SKM-1 (cell line): ENCODE measurements at regions not wholly inside any gene's neighbourhood (a gene's known extent, or its start where the extent isn't known, plus 50 kb on each side); places are given as distances from the start of the nearest gene placed in this dataset.
"Not testable (repeated sequence)": the region's sequence is repeated elsewhere in the genome, so short reads cannot be mapped to it uniquely, and the experiment has no call there.

ENCODE experiments used
- DNase-seq: peaks from one replicate; lab custom pipeline; 2025; ENCODE audit not compliant: unreplicated experiment; lab: John Stamatoyannopoulos, UW

DNA sequence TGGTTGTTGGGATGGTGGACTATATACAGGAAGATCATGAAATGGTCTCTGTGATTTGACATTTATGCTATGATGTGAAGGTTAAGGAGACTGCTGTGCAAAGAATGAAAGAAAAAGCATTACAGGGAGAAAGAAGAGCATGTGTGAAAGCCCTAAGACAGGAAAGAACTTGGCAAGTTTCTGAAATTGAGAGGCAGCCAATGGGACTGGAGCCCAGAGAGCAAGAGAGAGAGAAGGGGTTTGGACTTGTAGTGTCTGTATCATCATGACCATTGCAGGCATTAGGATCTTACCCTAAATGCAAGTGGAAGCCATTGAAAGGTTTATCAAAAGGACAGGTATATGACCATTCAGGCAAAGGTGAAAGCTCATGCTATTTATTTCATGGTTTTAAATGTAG, 147.1 kb downstream of the NAA11 start:
- no peak for DNase-seq

DNA sequence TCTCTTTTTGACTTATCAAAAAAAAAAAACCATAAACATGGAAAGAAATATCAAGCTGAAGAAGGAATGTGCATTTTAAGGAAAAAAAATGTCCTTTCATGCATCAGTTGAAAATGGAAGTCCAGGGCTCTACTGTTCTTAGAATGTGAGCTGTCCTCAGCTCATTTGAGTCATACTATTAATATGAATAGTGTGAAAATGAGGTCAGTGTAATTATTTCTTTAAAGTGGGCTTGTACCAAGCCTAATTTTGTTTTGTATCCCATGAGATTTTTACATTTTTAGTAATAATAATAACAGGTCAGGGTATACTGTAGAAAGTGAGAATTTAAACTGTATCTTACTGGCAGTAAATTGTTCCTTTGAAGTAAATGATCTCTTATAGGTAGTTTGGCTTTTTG, 148.5 kb downstream of the NAA11 start:
- no peak for DNase-seq

GRCh38 chr4:79176351-79176750, 149.5 kb downstream of the NAA11 start:
- no peak for DNase-seq

DNA sequence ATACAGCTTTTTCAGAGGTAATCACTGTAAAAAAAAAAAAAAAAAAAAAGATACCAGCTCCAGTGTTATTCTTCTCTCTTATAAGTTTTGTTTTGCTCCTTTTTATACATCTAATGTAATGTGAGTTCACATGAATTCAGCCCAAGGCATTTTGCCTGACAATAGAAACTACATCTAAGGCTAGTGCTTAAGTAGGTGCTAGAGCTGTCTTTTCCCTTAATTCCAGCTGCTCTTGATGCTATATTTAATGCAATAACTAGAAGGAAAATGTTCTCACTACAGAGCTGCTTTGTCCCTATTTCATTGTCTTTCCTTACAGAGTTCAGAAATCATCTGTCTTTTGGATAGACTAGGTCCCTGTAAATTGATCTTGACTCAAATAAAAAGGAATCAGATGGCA, 150.1 kb downstream of the NAA11 start:
- DNase-seq: no peak

- no peak for DNase-seq
These were observed 151.2 kb downstream of the NAA11 start for GRCh38 chr4:79174490-79175252.

GRCh38 chr4:79173186-79173585, 152.7 kb downstream of the NAA11 start:
- DNase-seq: no peak

DNA sequence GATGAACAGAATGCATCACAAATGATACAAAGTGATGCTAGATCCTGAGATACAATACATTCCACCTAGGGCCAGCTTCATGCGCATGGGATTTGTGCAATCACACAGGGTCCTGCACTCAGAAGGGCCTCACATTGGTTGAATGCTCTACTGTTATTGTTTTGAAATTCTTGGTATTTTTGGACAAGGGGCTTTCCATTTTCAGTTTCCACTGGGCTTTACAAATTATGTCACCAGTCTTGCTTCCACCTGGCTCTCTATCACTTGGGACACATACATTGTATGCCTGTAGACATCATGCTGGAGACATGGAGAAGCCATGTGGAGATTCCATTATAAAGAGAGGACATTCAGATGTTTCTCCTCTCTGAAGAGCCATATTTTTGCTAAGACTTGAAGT, 155.8 kb downstream of the NAA11 start:
- no peak for DNase-seq

DNA sequence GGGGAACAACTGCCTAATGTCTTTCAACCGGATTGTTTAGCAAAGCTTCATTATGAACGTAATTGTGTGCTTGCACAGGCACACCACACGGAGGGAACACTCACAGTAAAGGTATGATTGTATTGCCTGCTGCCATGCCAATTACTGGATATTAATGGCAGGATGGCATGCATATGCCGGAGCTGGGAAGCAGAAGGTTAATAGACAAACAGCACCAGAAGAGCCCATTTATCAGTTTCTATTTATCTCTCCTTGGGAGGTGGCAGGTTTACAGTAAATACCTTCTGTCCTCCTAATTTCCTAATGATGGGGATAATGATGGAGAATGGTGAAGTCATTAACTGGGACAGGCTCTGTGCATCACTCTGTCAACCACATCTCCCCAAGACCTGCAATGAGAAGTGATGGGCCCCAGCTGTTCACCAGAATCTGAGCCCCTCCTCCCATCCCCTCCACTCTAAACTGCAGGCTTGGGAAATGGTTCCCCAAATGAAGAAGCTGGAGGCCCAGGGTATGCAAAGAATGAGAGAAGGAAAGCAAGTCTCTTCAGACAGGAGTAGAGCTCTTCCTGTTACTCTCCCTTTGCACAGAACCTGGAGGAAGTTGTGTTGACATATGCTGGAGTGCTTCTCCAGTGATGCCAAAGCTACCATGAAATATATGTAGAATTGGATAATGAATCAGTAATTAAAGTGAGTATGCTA, 160.8 kb downstream of the NAA11 start:
- no peak for DNase-seq

- DNase-seq: no peak
These were observed 161.8 kb downstream of the NAA11 start for GRCh38 chr4:79163981-79164490.

DNA sequence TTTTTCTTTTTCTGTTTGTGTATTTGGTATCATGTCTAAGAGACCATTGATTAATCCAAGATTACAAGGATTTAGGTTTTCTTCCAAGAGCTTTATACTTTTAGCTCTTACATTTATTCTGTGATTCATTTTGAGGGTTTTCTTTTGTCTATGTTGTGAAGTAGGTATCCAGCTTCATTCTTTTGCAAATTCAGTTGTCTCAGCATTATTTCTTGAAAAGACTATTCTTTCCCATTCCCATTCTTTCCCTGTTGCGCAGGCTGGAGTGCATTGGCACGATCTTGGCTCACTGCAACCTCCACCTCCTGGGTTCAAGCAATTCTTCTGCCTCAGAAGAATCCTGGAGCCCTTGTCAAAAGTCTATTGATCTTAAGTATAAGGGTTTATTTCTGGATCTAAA, 164.9 kb downstream of the NAA11 start:
- no peak for DNase-seq

DNA sequence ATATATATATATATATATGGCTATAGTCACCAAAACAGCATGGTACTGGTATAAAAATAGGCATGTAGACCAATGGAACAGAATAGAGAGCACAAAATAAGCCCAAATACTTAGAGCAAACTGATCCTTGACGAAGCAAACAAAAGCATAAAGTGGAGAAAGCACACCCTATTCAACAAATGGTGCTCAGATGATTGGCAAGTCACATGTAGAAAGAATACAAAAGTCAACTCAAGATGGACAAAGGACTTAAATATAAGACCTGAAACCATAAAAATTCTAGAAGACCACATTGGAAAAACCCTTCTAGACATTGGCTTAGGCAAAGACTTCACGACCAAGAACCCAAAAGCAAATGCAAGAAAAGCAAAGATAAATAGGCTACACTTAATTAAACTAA, 167.2 kb downstream of the NAA11 start:
- DNase-seq: not testable (repeated sequence)

DNA sequence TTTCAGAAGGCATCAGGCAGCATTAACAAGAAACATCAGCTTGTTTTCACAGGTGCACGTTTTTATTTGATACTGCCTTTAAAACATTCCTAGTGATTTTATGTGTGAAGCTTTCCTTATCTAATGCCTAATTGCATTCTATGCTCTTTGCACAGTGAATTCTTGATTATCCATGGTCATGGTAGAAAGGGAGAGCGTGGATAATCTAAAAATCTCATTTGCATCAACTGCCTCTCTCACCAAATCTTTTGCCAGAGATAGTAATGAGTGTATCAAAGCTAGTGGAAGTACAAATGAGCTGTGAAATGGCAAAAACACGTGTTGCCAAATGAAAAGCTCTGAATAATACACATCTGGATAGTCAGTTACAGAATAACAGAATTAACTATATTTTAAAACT, 170.5 kb downstream of the NAA11 start:
- no peak for DNase-seq

- no peak for DNase-seq
These were observed 174.9 kb downstream of the NAA11 start for GRCh38 chr4:79150820-79151416.

GRCh38 chr4:79148369-79148768, 177.5 kb downstream of the NAA11 start:
- DNase-seq: no peak

DNA sequence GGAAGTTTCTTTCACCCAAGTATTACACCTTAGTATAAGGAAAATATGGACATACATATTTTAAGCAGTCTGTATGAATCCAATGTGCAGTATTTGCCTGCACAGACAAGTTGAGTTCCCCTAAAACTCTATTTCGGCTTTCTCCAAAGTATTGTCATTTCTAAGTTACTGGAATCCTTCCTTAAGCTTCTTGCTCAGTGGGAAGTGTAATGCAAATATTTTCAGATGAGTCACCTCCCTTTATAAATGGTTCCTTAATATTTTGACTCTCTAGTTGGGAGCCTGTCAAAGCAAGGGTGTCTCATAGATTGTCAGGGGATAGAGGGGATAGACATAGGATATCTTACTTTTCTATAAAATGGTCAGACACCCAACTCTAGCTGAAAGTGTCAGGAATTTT, 178.6 kb downstream of the NAA11 start:
- no peak for DNase-seq

DNA sequence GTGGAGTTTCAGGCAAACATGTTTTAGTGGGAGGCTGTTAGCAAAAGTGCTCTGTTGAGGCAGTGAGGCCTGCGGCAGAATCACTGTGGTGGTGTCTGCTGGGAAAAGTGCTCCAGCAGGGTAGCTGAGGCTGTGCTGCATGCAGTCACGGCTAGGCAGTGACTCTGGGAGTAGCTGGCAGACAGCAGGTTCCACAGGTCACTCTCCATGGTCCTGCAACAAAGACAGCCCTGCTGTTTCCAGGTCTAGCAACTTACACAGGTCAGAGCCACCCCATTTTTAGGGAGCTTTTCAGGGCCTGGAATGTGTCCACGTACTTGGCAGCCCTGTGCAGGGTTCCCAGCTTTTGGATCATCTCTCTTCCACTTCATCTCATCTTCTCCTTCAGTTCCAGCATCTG, 184.3 kb downstream of the NAA11 start:
- no peak for DNase-seq

GRCh38 chr4:79134767-79135166, 191.1 kb downstream of the NAA11 start:
- DNase-seq: no peak

DNA sequence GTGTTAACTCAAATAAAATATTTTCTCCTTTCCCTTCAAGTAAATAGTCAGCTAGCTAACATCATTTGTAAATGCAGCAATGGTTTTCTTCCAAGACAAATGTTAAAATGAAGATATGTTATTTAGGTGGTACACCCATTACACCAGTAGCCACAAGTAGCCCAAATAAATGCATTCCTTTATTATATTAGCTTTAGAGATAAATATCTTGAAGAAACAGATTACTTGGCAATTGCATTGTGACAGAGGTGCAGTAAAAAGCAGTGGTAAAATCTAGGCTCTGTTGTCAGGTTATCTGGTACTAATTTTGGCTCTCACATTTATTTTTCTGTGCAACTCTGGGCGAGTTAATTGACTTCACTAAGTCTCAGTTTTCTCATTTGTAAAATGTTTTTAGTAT, 193.0 kb downstream of the NAA11 start:
- no peak for DNase-seq

DNA sequence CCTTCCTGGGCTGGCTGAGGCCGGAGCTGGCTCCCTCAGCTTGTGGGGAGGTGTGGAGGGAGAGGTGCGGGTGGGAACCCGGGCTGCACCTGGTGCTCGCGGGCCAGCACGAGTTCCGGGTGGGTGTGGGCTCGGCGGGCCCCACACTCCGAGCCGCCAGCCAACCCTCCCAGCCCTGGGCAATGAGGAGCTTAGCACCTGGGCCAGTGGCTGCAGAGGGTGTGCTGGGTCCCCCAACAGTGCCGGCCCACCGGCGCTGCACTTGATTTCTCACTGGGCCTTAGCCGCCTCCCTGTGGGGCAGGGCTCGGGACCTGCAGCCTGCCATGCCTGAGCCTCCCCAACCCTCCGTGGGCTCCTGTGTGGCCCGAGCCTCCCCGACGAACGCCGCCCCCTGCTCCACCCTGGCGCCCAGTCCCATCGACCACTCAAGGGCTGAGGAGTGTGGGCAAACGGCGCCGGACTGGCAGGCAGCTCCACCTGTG, 182.7 kb upstream of the PAQR3 start:
- DNase-seq: no peak

GRCh38 chr4:79121223-79121622, 182.0 kb upstream of the PAQR3 start:
- no peak for DNase-seq

- not testable (repeated sequence) for DNase-seq
These were observed 177.8 kb upstream of the PAQR3 start for GRCh38 chr4:79117051-79117450.

- no peak for DNase-seq
These were observed 167.8 kb upstream of the PAQR3 start for GRCh38 chr4:79107014-79107413.
